HEK293 (cell line): ENCODE measurements at regions not wholly inside any gene's neighbourhood (a gene's known extent, or its start where the extent isn't known, plus 50 kb on each side); places are given as distances from the start of the nearest gene placed in this dataset.

Experiments used
- CTCF ChIA-PET: fragments of 350-600 bp; formaldehyde crosslinking; extraction: SDS; loops from one replicate; lab custom pipeline; 2021; ENCODE audit warnings: antibody characterized with exemption; lab: Yijun Ruan, JAX
- POLR2A ChIA-PET: fragments of 300-600 bp; formaldehyde crosslinking; extraction: SDS; loops from one replicate; lab custom pipeline; 2020; ENCODE audit warnings: antibody characterized with exemption, inconsistent platforms; lab: Yijun Ruan, JAX
- H3K27ac ChIP-seq: fragments of 200-500 bp; sonication (Bioruptor generic); 2 replicates; pipeline ENCODE4 v1.5.1; 2014; ENCODE audit warnings: low read depth, low read length, control low read depth, inconsistent platforms; ENCODE audit errors: extremely low read depth
- H3K36me3 ChIP-seq, 2 experiments: fragments of 200-500 bp in 1 of 2; sonication (Bioruptor generic) in 1 of 2; 1 replicate in 1 of 2; 2 replicates in 1 of 2; pipeline ENCODE4 v1.5.1; 2014 to 2017; ENCODE audit warnings: inconsistent platforms in 2 of 2, low read length in 2 of 2; ENCODE audit not compliant: control insufficient read depth in 2 of 2, insufficient read depth in 1 of 2
- H3K4me1 ChIP-seq: fragments of 200-500 bp; sonication (Bioruptor generic); 2 replicates; pipeline ENCODE4 v1.5.1; 2014; ENCODE audit warnings: mild to moderate bottlenecking, low read length, inconsistent platforms; ENCODE audit not compliant: control insufficient read depth, insufficient read depth
- H3K4me3 ChIP-seq: 2 replicates; pipeline ENCODE4 v1.5.1; 2011; ENCODE audit warnings: low read depth, mild to moderate bottlenecking, control low read depth, low read length, moderate library complexity
- H3K9me3 ChIP-seq: fragments of 200-500 bp; sonication (Bioruptor generic); 2 replicates; pipeline ENCODE4 v1.5.1; 2014; ENCODE audit warnings: low read depth, low read length, inconsistent platforms; ENCODE audit not compliant: control insufficient read depth, insufficient read depth
- HOXA7 ChIP-seq: sonication (generic); formaldehyde crosslinking; IDR thresholded peaks from 2 replicates; pipeline ENCODE4 v1.8.1; 2022; ENCODE audit warnings: missing genetic modification reagents, borderline replicate concordance
- MZF1 ChIP-seq: fragments of 450-650 bp; formaldehyde crosslinking; IDR thresholded peaks from 2 replicates; pipeline ENCODE4 v1.5.1; 2017; ENCODE audit warnings: missing biosample characterization, missing genetic modification characterization, borderline replicate concordance
- SALL2 ChIP-seq: fragments of 450-650 bp; formaldehyde crosslinking; IDR thresholded peaks from 2 replicates; pipeline ENCODE4 v1.5.0; 2017; ENCODE audit warnings: missing biosample characterization, mild to moderate bottlenecking, missing genetic modification characterization, borderline replicate concordance
- SETDB1 ChIP-seq: IDR thresholded peaks from one replicate; pipeline ENCODE4 v1.6.1; 2017; ENCODE audit warnings: mild to moderate bottlenecking, low read length, moderate library complexity, mixed read lengths; ENCODE audit not compliant: insufficient read length
- ZNF121 ChIP-seq: fragments of 450-650 bp; formaldehyde crosslinking; IDR thresholded peaks from 2 replicates; pipeline ENCODE4 v1.5.1; 2016; ENCODE audit warnings: missing biosample characterization, missing genetic modification characterization
- ZNF138 ChIP-seq: fragments of 450-650 bp; formaldehyde crosslinking; IDR thresholded peaks from 2 replicates; pipeline ENCODE4 v1.5.1; 2016; ENCODE audit warnings: missing biosample characterization, missing genetic modification characterization, borderline replicate concordance
- ZNF248 ChIP-seq: fragments of 450-650 bp; formaldehyde crosslinking; IDR thresholded peaks from 2 replicates; pipeline ENCODE4 v1.5.1; 2017; ENCODE audit warnings: missing biosample characterization, missing genetic modification characterization
- ZNF335 ChIP-seq: fragments of 450-650 bp; formaldehyde crosslinking; conservative IDR thresholded peaks from 2 replicates; pipeline ENCODE4 v1.5.1; 2016; ENCODE audit warnings: missing biosample characterization, missing genetic modification characterization
- ZNF354C ChIP-seq: fragments of 450-650 bp; formaldehyde crosslinking; IDR thresholded peaks from 2 replicates; pipeline ENCODE4 v1.5.1; 2016; ENCODE audit warnings: missing biosample characterization, missing genetic modification characterization, low read depth, borderline replicate concordance
- ZNF37A ChIP-seq: fragments of 450-650 bp; IDR thresholded peaks from 2 replicates; pipeline ENCODE4 v1.5.1; 2018; ENCODE audit warnings: missing biosample characterization, missing genetic modification characterization
- ZNF521 ChIP-seq: fragments of 450-650 bp; formaldehyde crosslinking; IDR thresholded peaks from 2 replicates; pipeline ENCODE4 v1.5.1; 2017; ENCODE audit warnings: missing biosample characterization, mild to moderate bottlenecking, missing genetic modification characterization
- ZNF596 ChIP-seq: fragments of 450-650 bp; IDR thresholded peaks from 2 replicates; pipeline ENCODE4 v1.5.0; 2018; ENCODE audit warnings: missing biosample characterization, mild to moderate bottlenecking, missing genetic modification characterization, moderate library complexity
- ZNF707 ChIP-seq: fragments of 450-650 bp; formaldehyde crosslinking; IDR thresholded peaks from 2 replicates; pipeline ENCODE4 v1.5.1; 2016; ENCODE audit warnings: missing biosample characterization, missing genetic modification characterization
- TF ChIP-seq, protein P1 (sequence below): fragments of 450-650 bp; formaldehyde crosslinking; IDR thresholded peaks from 2 replicates; pipeline ENCODE4 v1.5.1; 2016; ENCODE audit warnings: missing biosample characterization, missing genetic modification characterization
- TF ChIP-seq, protein P2 (sequence below): fragments of 450-650 bp; formaldehyde crosslinking; IDR thresholded peaks from 2 replicates; pipeline ENCODE4 v1.5.1; 2016; ENCODE audit warnings: missing biosample characterization, missing genetic modification characterization
- TF ChIP-seq, protein P3 (sequence below): fragments of 450-650 bp; formaldehyde crosslinking; IDR thresholded peaks from 2 replicates; pipeline ENCODE4 v1.5.1; 2016; ENCODE audit warnings: missing biosample characterization, missing genetic modification characterization
- TF ChIP-seq, protein P4 (sequence below): fragments of 450-650 bp; formaldehyde crosslinking; IDR thresholded peaks from 2 replicates; pipeline ENCODE4 v1.5.1; 2017; ENCODE audit warnings: missing biosample characterization, missing genetic modification characterization
- TF ChIP-seq, protein P5 (sequence below): fragments of 450-650 bp; formaldehyde crosslinking; IDR thresholded peaks from 2 replicates; pipeline ENCODE4 v1.5.1; 2016; ENCODE audit warnings: missing biosample characterization, missing genetic modification characterization
- TF ChIP-seq, protein P6 (sequence below): fragments of 450-650 bp; formaldehyde crosslinking; IDR thresholded peaks from 2 replicates; pipeline ENCODE4 v1.5.1; 2016; ENCODE audit warnings: missing biosample characterization, missing genetic modification characterization

DNA sequence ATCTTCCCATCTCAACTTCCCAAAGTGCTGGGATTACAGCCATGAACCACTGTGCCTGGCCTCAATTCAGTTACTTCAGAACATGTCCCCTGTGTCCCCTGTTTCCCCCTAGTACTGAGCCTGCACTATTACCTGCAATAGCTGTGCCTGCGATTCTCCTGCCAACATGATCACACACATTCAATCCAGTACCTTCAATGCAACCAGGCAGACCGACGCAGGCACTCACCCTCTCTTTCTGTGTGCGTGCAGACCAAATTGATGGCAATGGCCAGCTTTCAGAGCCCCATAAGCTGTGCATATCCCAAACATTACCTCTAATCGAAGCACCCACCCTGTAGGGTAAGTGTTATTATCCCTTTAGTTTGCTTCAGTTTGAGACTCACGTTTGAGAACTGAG, 73.0 kb upstream of the EPHB3 start:
- Histone ChIP-seq H3K27ac (no peak overlapping the region), H3K36me3 (no peaks in the 10 kb centered on the region), H3K9me3 (no peaks in the 10 kb centered on the region), H3K4me1 (no peaks in the 10 kb centered on the region), H3K4me3 (no peak overlapping the region)
- CTCF ChIA-PET, result no interaction called here
- TF ChIP-seq, protein P1, sequence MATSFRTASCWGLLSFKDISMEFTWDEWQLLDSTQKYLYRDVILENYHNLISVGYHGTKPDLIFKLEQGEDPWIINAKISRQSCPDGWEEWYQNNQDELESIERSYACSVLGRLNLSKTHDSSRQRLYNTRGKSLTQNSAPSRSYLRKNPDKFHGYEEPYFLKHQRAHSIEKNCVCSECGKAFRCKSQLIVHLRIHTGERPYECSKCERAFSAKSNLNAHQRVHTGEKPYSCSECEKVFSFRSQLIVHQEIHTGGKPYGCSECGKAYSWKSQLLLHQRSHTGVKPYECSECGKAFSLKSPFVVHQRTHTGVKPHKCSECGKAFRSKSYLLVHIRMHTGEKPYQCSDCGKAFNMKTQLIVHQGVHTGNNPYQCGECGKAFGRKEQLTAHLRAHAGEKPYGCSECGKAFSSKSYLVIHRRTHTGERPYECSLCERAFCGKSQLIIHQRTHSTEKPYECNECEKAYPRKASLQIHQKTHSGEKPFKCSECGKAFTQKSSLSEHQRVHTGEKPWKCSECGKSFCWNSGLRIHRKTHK (tag by site-specific recombination), result no peak
- TF ChIP-seq MZF1, result no peak
- TF ChIP-seq, protein P2, sequence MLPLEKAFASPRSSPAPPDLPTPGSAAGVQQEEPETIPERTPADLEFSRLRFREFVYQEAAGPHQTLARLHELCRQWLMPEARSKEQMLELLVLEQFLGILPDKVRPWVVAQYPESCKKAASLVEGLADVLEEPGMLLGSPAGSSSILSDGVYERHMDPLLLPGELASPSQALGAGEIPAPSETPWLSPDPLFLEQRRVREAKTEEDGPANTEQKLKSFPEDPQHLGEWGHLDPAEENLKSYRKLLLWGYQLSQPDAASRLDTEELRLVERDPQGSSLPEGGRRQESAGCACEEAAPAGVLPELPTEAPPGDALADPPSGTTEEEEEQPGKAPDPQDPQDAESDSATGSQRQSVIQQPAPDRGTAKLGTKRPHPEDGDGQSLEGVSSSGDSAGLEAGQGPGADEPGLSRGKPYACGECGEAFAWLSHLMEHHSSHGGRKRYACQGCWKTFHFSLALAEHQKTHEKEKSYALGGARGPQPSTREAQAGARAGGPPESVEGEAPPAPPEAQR (tag by site-specific recombination), result no peak
- TF ChIP-seq, protein P3, sequence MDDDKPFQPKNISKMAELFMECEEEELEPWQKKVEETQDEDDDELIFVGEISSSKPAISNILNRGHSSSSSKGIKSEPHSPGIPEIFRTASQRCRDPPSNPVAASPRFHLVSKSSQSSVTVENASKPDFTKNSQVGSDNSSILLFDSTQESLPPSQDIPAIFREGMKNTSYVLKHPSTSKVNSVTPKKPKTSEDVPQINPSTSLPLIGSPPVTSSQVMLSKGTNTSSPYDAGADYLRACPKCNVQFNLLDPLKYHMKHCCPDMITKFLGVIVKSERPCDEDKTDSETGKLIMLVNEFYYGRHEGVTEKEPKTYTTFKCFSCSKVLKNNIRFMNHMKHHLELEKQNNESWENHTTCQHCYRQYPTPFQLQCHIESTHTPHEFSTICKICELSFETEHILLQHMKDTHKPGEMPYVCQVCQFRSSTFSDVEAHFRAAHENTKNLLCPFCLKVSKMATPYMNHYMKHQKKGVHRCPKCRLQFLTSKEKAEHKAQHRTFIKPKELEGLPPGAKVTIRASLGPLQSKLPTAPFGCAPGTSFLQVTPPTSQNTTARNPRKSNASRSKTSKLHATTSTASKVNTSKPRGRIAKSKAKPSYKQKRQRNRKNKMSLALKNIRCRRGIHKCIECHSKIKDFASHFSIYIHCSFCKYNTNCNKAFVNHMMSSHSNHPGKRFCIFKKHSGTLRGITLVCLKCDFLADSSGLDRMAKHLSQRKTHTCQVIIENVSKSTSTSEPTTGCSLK, result no peak
- no peak for TF ChIP-seq ZNF248 (tag by site-specific recombination)
- no peak for TF ChIP-seq ZNF596 (tag by site-specific recombination)
- no peak for TF ChIP-seq ZNF335 (tag by site-specific recombination)
- TF ChIP-seq, protein P4, sequence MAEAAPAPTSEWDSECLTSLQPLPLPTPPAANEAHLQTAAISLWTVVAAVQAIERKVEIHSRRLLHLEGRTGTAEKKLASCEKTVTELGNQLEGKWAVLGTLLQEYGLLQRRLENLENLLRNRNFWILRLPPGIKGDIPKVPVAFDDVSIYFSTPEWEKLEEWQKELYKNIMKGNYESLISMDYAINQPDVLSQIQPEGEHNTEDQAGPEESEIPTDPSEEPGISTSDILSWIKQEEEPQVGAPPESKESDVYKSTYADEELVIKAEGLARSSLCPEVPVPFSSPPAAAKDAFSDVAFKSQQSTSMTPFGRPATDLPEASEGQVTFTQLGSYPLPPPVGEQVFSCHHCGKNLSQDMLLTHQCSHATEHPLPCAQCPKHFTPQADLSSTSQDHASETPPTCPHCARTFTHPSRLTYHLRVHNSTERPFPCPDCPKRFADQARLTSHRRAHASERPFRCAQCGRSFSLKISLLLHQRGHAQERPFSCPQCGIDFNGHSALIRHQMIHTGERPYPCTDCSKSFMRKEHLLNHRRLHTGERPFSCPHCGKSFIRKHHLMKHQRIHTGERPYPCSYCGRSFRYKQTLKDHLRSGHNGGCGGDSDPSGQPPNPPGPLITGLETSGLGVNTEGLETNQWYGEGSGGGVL, result no peak
- TF ChIP-seq, protein P5, sequence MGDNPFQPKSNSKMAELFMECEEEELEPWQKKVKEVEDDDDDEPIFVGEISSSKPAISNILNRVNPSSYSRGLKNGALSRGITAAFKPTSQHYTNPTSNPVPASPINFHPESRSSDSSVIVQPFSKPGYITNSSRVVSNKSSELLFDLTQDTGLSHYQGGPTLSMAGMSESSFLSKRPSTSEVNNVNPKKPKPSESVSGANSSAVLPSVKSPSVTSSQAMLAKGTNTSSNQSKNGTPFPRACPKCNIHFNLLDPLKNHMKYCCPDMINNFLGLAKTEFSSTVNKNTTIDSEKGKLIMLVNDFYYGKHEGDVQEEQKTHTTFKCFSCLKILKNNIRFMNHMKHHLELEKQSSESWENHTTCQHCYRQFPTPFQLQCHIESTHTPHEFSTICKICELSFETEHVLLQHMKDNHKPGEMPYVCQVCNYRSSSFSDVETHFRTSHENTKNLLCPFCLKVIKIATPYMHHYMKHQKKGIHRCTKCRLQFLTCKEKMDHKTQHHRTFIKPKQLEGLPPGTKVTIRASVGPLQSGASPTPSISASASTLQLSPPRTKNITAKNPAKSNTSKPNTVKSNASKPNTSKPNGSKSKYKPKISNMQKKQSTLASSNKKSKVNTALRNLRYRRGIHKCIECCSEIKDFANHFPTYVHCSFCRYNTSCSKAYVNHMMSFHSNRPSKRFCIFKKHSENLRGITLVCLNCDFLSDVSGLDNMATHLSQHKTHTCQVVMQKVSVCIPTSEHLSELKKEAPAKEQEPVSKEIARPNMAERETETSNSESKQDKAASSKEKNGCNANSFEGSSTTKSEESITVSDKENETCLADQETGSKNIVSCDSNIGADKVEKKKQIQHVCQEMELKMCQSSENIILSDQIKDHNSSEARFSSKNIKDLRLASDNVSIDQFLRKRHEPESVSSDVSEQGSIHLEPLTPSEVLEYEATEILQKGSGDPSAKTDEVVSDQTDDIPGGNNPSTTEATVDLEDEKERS, result no peak
- TF ChIP-seq SALL2 (tag by site-specific recombination), result no peak
- no peak for TF ChIP-seq ZNF121 (tag by site-specific recombination)
- TF ChIP-seq SETDB1, result no peak
- POLR2A ChIA-PET, result no interaction called here

DNA sequence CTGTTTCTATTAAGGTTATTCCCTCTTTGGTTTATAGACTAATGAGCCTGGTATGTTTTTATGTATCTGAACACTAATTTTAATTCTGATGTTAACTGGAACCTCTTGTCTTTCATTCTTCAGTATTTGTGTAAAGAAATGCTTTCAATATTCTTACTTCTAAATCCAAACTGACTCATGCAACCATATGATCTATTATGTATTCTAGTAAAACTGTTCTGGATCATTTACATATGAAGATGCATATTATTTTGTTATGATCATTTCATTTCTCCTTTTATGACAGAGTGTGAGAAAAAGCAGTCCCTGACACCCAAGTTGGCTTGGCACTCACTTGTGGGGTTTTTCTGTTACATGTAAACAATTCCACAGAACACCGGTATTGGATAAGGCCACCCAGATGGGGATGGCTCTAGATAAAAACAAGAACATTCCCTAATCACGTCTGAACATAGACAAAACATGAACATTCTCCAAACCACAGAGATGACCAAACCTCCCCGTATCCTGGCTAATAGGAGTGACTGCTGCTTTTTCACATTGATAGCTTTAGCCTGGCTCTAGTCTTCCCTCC, 72.2 kb upstream of the EPHB3 start:
- H3K36me3 ChIP-seq, result no peaks in the 10 kb centered on the region
- no peak overlapping the region for H3K27ac ChIP-seq
- ChIA-PET POLR2A (no interaction called here), CTCF (no interaction called here)
- no peaks in the 10 kb centered on the region for H3K4me1 ChIP-seq
- no peaks in the 10 kb centered on the region for H3K9me3 ChIP-seq
- no peak overlapping the region for H3K4me3 ChIP-seq
- TF ChIP-seq, protein P2 (tag by site-specific recombination), result no peak
- TF ChIP-seq ZNF138 (tag by site-specific recombination) (no peak), ZNF521 (no peak), ZNF37A (tag by site-specific recombination) (no peak), ZNF707 (tag by site-specific recombination) (no peak), ZNF354C (no peak), HOXA7 (CRISPR knock-in tag) (no peak)
- TF ChIP-seq, protein P6, sequence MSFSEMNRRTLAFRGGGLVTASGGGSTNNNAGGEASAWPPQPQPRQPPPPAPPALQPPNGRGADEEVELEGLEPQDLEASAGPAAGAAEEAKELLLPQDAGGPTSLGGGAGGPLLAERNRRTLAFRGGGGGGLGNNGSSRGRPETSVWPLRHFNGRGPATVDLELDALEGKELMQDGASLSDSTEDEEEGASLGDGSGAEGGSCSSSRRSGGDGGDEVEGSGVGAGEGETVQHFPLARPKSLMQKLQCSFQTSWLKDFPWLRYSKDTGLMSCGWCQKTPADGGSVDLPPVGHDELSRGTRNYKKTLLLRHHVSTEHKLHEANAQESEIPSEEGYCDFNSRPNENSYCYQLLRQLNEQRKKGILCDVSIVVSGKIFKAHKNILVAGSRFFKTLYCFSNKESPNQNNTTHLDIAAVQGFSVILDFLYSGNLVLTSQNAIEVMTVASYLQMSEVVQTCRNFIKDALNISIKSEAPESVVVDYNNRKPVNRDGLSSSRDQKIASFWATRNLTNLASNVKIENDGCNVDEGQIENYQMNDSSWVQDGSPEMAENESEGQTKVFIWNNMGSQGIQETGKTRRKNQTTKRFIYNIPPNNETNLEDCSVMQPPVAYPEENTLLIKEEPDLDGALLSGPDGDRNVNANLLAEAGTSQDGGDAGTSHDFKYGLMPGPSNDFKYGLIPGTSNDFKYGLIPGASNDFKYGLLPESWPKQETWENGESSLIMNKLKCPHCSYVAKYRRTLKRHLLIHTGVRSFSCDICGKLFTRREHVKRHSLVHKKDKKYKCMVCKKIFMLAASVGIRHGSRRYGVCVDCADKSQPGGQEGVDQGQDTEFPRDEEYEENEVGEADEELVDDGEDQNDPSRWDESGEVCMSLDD (tag by site-specific recombination), result no peak
